ENCODE measurements at regions not wholly inside any gene's neighbourhood (a gene's known extent, or its start where the extent isn't known, plus 50 kb on each side); places are given as distances from the start of the nearest gene placed in this dataset.

DNA sequence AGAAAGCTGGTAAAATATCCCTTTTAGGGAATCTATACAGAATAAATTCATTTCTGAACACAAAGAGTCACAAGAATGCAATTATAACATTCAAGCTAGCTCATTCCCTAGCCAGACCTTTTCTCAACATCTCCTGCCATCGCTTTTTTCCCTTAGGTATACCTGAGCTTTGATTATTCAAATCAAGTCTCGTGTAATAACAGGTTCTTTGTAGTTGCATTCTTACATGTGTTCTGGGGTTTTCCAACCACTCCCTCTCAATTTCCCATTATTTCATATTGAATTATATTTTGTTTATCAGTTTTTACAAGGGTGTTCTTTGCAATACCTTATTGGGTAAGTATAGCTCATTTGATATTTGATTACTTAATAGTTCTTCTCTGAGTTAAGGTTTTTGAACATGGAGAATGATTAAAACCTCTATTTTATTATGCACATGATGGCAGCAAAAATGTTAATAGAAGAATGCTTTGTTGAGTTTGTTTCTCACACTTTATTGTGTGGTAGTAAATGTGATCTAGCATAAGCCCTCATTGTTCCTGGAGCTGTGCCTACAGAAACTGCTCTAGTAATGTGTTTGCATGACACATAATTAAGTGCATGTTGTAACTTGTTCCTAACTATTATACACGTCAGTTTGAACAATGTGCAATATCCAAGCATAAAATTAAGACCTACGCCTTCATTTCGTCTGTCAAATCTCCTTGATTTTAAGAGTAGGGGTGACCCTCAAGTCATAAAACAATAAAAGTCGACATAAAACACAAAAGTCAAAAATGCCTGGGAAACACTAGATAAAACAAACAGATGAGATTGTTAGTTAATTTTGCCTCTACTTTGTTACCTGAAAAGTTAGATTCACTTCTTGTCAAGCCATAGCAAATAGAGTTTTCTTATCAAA lies 124.0 kb upstream of the POF1B start:
- TF ChIP-seq, protein P1, sequence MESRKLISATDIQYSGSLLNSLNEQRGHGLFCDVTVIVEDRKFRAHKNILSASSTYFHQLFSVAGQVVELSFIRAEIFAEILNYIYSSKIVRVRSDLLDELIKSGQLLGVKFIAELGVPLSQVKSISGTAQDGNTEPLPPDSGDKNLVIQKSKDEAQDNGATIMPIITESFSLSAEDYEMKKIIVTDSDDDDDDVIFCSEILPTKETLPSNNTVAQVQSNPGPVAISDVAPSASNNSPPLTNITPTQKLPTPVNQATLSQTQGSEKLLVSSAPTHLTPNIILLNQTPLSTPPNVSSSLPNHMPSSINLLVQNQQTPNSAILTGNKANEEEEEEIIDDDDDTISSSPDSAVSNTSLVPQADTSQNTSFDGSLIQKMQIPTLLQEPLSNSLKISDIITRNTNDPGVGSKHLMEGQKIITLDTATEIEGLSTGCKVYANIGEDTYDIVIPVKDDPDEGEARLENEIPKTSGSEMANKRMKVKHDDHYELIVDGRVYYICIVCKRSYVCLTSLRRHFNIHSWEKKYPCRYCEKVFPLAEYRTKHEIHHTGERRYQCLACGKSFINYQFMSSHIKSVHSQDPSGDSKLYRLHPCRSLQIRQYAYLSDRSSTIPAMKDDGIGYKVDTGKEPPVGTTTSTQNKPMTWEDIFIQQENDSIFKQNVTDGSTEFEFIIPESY (IDR thresholded peaks at IDR 0.05) = no peak
- TF ChIP-seq RXRA (IDR thresholded peaks at IDR 0.05) = no peak
- no peak for TF ChIP-seq GABPA (IDR thresholded peaks at IDR 0.05 in 1 of 2, conservative IDR thresholded peaks at IDR 0.05 in 1 of 2)
- TF ChIP-seq YY1 (IDR thresholded peaks at IDR 0.05) = no peak
- no peak for TF ChIP-seq NR2F2 (IDR thresholded peaks at IDR 0.05)
- no peak for TF ChIP-seq SP1 (IDR thresholded peaks at IDR 0.05)
- TF ChIP-seq, protein P2, sequence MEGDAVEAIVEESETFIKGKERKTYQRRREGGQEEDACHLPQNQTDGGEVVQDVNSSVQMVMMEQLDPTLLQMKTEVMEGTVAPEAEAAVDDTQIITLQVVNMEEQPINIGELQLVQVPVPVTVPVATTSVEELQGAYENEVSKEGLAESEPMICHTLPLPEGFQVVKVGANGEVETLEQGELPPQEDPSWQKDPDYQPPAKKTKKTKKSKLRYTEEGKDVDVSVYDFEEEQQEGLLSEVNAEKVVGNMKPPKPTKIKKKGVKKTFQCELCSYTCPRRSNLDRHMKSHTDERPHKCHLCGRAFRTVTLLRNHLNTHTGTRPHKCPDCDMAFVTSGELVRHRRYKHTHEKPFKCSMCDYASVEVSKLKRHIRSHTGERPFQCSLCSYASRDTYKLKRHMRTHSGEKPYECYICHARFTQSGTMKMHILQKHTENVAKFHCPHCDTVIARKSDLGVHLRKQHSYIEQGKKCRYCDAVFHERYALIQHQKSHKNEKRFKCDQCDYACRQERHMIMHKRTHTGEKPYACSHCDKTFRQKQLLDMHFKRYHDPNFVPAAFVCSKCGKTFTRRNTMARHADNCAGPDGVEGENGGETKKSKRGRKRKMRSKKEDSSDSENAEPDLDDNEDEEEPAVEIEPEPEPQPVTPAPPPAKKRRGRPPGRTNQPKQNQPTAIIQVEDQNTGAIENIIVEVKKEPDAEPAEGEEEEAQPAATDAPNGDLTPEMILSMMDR (IDR thresholded peaks at IDR 0.05; ENCODE audit: low read depth, low read length, missing input control) = no peak
- no peak for TF ChIP-seq HNF4A (conservative IDR thresholded peaks at IDR 0.05)
- TF ChIP-seq, protein P3, sequence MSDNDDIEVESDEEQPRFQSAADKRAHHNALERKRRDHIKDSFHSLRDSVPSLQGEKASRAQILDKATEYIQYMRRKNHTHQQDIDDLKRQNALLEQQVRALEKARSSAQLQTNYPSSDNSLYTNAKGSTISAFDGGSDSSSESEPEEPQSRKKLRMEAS (IDR thresholded peaks at IDR 0.05) = no peak
- TF ChIP-seq RAD21 (IDR thresholded peaks at IDR 0.05) = no peak
- TF ChIP-seq, protein P4, sequence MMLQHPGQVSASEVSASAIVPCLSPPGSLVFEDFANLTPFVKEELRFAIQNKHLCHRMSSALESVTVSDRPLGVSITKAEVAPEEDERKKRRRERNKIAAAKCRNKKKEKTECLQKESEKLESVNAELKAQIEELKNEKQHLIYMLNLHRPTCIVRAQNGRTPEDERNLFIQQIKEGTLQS (IDR thresholded peaks at IDR 0.05) = no peak
- no peak for TF ChIP-seq FOXA2 (IDR thresholded peaks at IDR 0.05)
- no peak for TF ChIP-seq FOXA1 (IDR thresholded peaks at IDR 0.05)
- no peak for TF ChIP-seq EGR1 (IDR thresholded peaks at IDR 0.05; ENCODE audit: low read depth in 2 of 2)
- TF ChIP-seq, protein P5, sequence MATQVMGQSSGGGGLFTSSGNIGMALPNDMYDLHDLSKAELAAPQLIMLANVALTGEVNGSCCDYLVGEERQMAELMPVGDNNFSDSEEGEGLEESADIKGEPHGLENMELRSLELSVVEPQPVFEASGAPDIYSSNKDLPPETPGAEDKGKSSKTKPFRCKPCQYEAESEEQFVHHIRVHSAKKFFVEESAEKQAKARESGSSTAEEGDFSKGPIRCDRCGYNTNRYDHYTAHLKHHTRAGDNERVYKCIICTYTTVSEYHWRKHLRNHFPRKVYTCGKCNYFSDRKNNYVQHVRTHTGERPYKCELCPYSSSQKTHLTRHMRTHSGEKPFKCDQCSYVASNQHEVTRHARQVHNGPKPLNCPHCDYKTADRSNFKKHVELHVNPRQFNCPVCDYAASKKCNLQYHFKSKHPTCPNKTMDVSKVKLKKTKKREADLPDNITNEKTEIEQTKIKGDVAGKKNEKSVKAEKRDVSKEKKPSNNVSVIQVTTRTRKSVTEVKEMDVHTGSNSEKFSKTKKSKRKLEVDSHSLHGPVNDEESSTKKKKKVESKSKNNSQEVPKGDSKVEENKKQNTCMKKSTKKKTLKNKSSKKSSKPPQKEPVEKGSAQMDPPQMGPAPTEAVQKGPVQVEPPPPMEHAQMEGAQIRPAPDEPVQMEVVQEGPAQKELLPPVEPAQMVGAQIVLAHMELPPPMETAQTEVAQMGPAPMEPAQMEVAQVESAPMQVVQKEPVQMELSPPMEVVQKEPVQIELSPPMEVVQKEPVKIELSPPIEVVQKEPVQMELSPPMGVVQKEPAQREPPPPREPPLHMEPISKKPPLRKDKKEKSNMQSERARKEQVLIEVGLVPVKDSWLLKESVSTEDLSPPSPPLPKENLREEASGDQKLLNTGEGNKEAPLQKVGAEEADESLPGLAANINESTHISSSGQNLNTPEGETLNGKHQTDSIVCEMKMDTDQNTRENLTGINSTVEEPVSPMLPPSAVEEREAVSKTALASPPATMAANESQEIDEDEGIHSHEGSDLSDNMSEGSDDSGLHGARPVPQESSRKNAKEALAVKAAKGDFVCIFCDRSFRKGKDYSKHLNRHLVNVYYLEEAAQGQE (IDR thresholded peaks at IDR 0.05) = no peak
- TF ChIP-seq JUND (IDR thresholded peaks at IDR 0.05) = no peak
- no peak for TF ChIP-seq HNF4G (IDR thresholded peaks at IDR 0.05)
- TF ChIP-seq TAF1 (conservative IDR thresholded peaks at IDR 0.05) = no peak
- no peaks in the 10 kb centered on the region for H3K36me3 ChIP-seq (ENCODE audit: control insufficient read depth in 4 of 4, insufficient read depth in 3 of 4, low read depth in 1 of 4, low read length in 3 of 4)
- H3K27ac ChIP-seq (ENCODE audit: low read depth in 1 of 2, low read length in 2 of 2) = no peak overlapping the region
- no peaks in the 10 kb centered on the region for H3K27me3 ChIP-seq (ENCODE audit: control insufficient read depth in 4 of 4, insufficient read depth in 4 of 4, low read length in 3 of 4)
- H3K9me3 ChIP-seq (ENCODE audit: control insufficient read depth in 4 of 4, low read length in 3 of 4) = no peaks in the 10 kb centered on the region
- no peaks in the 10 kb centered on the region for H3K4me1 ChIP-seq (ENCODE audit: control insufficient read depth in 4 of 4, insufficient read depth in 4 of 4, low read length in 3 of 4)
- 63% methylated on average over 6 of the region's 6 CpGs for WGBS
- H3K4me3 ChIP-seq (ENCODE audit: low read depth in 1 of 3, low read length in 3 of 3) = no peak overlapping the region
- H3K9ac ChIP-seq (ENCODE audit: low read depth in 1 of 2, low read length in 2 of 2) = no peak overlapping the region
- no peak for DNase-seq (ENCODE audit: low spot score)

Measured in liver (tissue), 8 donors.